ENCODE measurements at regions not wholly inside any gene's neighbourhood (a gene's known extent, or its start where the extent isn't known, plus 50 kb on each side); places are given as distances from the start of the nearest gene placed in this dataset.
A peak's percentile ranks its signal among the peaks of the same experiment; 100 is the strongest.

DNA sequence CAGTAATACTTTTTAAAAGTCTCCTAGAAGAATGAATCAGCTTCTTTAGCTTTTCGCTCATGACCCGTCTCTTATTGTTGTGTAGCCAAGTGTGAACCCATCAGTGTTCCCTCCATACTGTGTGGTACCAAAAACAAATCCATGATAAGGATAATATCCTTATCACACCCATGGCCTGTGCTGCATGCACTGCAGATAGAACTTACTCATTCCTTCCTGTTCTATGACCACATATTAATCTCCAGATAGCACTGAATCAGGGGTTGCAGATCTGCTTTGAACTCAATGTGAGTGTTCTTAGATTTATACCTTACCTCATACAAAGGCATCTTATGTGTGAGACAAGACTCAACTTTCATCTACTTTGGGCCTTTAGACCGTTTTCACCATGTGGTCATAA lies 373.4 kb downstream of the JRKL start:
- CTCF ChIA-PET (ENCODE audit: low intra/inter-chr PET ratio) = no interaction called here
- no TSS peak for BruUV-seq (replicated peaks)
- POLR2A ChIA-PET = no interaction called here

DNA sequence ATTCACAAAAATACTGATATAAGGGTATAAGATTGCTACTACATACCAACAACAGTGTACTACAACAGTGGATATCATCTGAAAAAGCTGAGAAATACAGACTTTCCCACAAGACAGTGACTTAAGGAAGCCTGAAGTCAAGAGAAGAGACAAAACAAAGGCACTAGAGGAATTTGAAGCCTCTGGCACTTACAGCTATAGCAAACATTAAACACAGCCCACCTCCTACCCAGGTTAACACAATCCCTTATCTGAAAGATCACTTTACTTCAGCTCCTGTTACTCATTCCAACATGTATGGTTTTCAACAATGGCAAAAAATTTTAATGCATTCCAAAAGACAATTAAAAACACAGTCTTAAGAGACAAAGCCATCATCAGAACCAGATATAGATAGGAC lies 388.5 kb downstream of the JRKL start:
- Histone ChIP-seq H3K9me1 (ENCODE audit: control insufficient read depth, insufficient read depth, low read length) (no peaks in the 10 kb centered on the region), H3K27ac (ENCODE audit: extremely low read depth, low read depth, low read length) (no peak overlapping the region), H3K36me3 (ENCODE audit: control insufficient read depth, insufficient read depth, low read length) (no peaks in the 10 kb centered on the region), H3K4me2 (ENCODE audit: insufficient read depth, low read length) (no peak overlapping the region), H3K4me3 (no peak overlapping the region), H3K79me2 (ENCODE audit: control insufficient read depth, insufficient read depth, low read length) (no peaks in the 10 kb centered on the region), H3K9me3 (replicated peaks; ENCODE audit: control insufficient read depth, insufficient read depth, low read depth, low read length) (0 out of 2 replicates have a peak, but pooled peaks cover 2% of the 10 kb centered on the region), H4K20me1 (replicated peaks; ENCODE audit: control insufficient read depth, insufficient read depth, low read length) (no peaks in the 10 kb centered on the region), H2AFZ (ENCODE audit: low read depth, low read length) (no peak overlapping the region), H3K4me1 (replicated peaks in 1 of 2; ENCODE audit: control insufficient read depth in 2 of 2, insufficient read depth in 2 of 2, low read length in 2 of 2) (no peaks in the 10 kb centered on the region), H3K9ac (ENCODE audit: insufficient read depth in 1 of 2, low read depth in 2 of 2, low read length in 2 of 2) (no peak overlapping the region), H3K27me3 (ENCODE audit: control insufficient read depth in 2 of 2, insufficient read depth in 2 of 2, low read length in 2 of 2) (no peaks in the 10 kb centered on the region)
- in situ Hi-C loops (cut with MboI) = no loop called here
- intact Hi-C loops (cut with micrococcal nuclease) = no loop called here
- TF ChIP-seq ZBED1 (IDR thresholded peaks at IDR 0.05) (no peak), YY1 (IDR thresholded peaks at IDR 0.05; ENCODE audit: borderline replicate concordance in 1 of 3, control insufficient read depth in 1 of 3, extremely low read depth in 1 of 3, insufficient read depth in 3 of 3, insufficient read length in 1 of 3, insufficient replicate concordance in 2 of 3, low read depth in 1 of 3, low read length in 2 of 3) (no peak)
- CTCF ChIA-PET (ENCODE audit: low intra/inter-chr PET ratio) = no interaction called here
- FAIRE-seq = no peak
- ATAC-seq = no peak
- no TSS peak for BruUV-seq (replicated peaks)
- POLR2A ChIA-PET = interaction anchor here (0.5 kb wide), 1 partner anchor 243 kb away, joined by 3 read pairs; no protein-coding TSS in a partner anchor
- no peak for DNase-seq (ENCODE audit: extremely low read depth in 1 of 4, low spot score in 3 of 4)

More for the DNA sequence above, 373.4 kb downstream of the JRKL start:
- Histone ChIP-seq H3K79me2 (ENCODE audit: control insufficient read depth, insufficient read depth, low read length) (no peaks in the 10 kb centered on the region), H3K9ac (ENCODE audit: insufficient read depth in 1 of 2, low read depth in 2 of 2, low read length in 2 of 2) (no peak overlapping the region), H2AFZ (ENCODE audit: low read depth, low read length) (no peak overlapping the region), H3K9me3 (replicated peaks; ENCODE audit: control insufficient read depth, insufficient read depth, low read depth, low read length) (no peaks in the 10 kb centered on the region), H4K20me1 (replicated peaks; ENCODE audit: control insufficient read depth, insufficient read depth, low read length) (no peaks in the 10 kb centered on the region), H3K27ac (ENCODE audit: extremely low read depth, low read depth, low read length) (no peak overlapping the region), H3K36me3 (ENCODE audit: control insufficient read depth, insufficient read depth, low read length) (no peaks in the 10 kb centered on the region), H3K4me1 (replicated peaks in 1 of 2; ENCODE audit: control insufficient read depth in 2 of 2, insufficient read depth in 2 of 2, low read length in 2 of 2) (no peaks in the 10 kb centered on the region), H3K9me1 (ENCODE audit: control insufficient read depth, insufficient read depth, low read length) (no peaks in the 10 kb centered on the region), H3K4me2 (ENCODE audit: insufficient read depth, low read length) (no peak overlapping the region), H3K27me3 (ENCODE audit: control insufficient read depth in 2 of 2, insufficient read depth in 2 of 2, low read length in 2 of 2) (no peaks in the 10 kb centered on the region), H3K4me3 (no peak overlapping the region)
- intact Hi-C loops (cut with micrococcal nuclease) (no loop called here), in situ Hi-C loops (cut with MboI) (loop anchor here (10.0 kb wide), 1 partner anchor 1338 kb away; no protein-coding TSS in a partner anchor)
- DNase-seq (ENCODE audit: extremely low read depth in 1 of 4, low spot score in 3 of 4) = peak in 1 of 4 experiments; percentile 6
- ATAC-seq = no peak
- FAIRE-seq = no peak
- TF ChIP-seq NCOA6 (IDR thresholded peaks at IDR 0.05) (no peak), CBFA2T3 (IDR thresholded peaks at IDR 0.05) (peak; percentile 54), FOSL1 (tag; conservative IDR thresholded peaks at IDR 0.05) (peak; percentile 54; the same call in 1 of the 2 replicates), U2AF1 (optimal IDR thresholded peaks at IDR 0.05; ENCODE audit: low read depth, low read length) (no peak), NFE2 (IDR thresholded peaks at IDR 0.05; ENCODE audit: low read depth) (0 out of 2 replicates have a peak, but pooled peaks have one; percentile 5), SRSF3 (IDR thresholded peaks at IDR 0.05; ENCODE audit: insufficient read depth, low read length) (no peak)
- WGBS (ENCODE audit: insufficient coverage, low coverage, missing lambda C conversion rate) = 3% methylated on average over 3 of the region's 3 CpGs

Data from K562 (cell line).